LoVo (cell line): ENCODE measurements at regions not wholly inside any gene's neighbourhood (a gene's known extent, or its start where the extent isn't known, plus 50 kb on each side); places are given as distances from the start of the nearest gene placed in this dataset.

Source experiments
- DNase-seq: peaks from one replicate; pipeline ENCODE4 v3.0.0-alpha.2; 2016; ENCODE audit warnings: low spot score

DNA sequence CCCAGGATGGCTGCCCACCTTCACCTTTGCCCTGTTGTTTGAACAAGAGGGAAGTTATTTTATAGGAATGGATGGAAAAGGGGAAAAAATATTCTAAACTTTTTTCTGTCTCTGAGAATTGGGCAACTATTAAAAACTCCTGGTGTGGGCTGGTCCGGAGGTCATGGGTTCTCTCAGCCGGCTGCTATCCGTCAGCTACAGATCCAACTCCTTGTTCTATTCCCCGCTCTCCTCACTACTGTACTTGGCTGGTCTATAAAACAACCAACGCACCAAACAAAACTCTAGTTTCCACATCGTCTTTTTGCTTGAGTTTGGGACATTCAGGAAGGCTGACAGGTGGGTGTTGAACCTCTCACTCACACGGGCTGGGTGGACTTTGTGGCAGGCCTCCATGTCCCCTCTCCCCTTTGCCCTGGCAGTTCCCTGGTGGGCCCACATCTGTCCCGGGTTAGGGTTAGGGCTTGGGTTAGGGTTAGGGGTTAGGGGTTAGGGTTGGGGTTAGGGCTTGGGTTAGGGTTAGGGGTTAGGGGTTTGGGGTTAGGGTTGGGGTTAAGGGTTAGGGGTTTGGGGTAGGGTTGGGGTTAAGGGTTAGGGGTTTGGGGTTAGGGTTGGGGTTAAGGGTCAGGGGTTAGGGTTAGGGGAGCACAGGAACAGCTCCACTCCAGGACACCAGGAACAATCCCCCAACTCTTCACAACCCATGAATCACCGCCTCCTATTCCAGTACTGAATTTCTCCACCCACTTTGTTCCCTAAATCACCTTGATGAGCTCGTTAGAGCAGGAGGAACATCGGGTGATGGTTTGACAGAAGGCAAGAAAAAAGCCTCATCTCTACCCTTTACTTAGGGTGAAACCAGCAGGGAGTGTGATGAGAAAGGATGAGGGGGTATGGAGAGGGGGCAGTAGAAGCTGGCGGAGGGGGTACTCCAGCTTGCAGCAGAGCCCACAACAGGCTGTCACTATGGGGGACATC lies 302.1 kb upstream of the IRX4 start:
- DNase-seq, result no peak

DNA sequence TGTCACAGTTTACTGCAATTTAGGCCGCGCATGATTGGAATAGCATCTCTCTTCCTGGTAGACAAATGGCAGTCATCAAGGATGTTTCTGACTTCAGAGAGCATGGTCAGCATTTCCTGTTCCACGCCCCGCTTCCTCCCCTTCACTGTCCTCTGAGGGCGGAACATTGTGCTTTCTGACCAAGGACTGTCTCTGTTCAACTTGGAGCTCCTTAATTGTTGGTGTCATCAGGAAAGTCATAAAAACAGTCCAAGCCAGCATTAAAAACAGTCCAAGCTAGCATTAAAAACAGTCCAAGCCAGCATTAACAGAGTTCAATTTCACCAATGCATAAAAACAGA lies 301.3 kb upstream of the IRX4 start:
- DNase-seq, result no peak

DNA sequence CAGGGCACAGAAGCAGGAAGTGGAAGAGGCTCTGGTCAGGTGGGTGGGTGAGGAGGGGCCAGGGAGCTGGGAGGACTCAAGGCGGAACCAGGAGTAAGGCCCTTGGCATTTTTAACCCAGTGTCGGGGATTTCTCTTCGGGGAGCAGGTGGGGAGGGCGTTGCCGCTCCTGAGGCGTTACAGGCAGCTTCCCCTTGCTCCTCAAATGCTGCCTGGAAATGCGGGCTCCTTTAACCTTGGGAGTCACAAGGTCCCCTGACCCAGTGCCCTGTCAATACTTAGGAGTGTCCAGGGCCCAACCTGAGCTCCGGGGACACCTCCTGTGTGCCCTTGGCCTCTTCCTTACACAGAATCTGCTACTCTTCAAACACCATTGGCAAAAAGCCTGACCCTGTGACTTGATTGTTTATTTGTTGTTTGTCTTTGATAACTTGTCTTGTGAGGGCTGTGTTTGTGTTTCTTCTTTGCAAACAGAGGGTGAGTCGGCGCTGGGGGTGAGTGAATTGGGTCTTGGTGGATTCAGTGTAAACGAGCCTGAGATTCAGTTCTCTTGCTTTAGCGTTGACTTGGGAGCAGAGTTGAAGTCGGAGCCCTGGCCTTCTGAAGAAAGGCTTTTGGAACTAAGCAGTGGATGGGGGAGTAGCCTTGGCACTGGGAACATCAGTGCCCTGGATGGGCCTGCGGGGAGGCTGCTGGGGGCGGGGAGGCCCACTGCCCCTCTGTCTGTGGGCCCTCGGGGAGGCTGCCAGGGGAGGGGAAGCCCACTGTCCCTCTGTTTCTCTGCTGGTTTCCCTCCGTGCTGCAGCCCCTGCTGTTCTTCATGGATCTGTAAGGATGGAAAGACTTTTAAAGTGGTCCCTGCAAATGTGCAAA lies 300.7 kb upstream of the IRX4 start:
- DNase-seq, result no peak

DNA sequence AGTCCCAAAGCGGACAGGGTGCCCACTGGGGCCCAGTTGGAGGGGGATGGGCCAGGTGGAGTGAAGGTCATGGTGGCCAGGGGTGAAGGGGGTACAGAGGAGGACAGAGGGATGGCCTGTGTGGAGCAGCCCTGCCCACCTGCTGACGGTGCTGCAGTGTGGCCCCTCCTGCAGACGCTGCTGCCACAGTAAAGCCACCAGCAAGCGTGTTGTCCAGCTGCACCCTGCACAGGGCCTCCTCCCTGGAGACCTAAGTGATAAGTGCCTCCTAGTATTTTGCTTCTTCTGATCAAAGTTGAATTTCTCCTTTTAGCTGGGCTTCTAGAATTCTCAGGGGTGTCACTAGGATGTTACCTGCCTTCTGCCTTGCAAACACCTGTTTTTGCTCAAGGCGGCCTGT lies 299.3 kb upstream of the IRX4 start:
- no peak for DNase-seq

DNA sequence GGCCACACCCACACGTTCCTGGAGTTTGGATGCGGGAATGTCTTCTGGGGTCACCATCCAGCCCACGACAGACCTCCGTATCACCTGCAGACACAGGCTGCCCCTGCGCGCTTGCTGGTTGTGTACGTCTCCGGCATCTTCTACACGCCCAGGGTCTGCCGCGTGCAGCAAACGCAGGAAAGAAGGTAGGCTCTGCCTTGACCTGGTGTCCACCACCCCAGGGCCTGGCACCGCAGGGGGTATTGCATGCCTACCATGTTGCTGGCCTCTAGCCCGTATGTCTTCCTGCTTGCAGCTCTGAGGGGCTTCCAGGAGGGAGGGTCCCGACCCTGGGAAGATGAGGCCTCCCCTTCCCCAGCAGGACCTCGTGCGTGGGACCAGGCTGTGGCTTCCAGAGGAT lies 298.8 kb upstream of the IRX4 start:
- DNase-seq, result no peak

DNA sequence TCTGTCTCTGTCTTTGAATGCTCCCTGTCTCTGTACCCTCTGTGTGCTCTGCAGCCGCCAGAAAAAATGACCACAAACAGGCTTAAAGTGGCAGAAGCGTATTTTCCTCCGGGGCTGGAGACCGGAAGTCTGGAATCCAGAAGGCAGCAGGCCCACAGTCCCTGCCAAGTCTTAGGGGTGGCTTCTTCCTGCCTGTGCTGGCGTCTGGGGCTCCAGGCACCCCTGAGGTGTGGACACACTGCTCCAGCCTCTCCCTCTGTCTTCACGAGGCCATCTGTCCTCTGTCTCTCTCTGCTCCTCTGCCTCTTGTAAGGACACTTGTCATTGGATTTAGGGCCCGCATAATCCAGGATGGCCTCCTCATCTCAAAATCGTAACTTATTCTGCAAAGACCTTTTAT lies 298.4 kb upstream of the IRX4 start:
- DNase-seq, result no peak

DNA sequence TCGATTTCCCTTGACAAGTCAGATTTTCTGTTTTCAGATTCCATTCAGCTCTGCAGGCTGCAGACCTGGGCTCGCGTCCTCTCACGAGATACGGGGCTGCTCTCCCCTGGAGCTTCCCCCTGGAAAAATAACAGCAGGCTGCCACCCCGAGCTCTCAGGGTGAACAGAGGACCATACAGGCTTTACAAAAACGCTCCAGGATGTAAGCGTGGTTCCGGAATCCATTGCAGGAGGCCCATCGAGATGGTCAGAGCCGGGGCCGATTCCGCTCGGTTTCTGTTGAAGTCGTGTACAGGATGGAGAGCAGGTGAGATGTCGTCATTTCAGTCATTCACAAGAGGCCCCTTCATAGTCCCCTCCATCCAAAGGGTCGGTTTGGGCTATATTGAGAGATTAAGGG lies 297.7 kb upstream of the IRX4 start:
- DNase-seq, result no peak

DNA sequence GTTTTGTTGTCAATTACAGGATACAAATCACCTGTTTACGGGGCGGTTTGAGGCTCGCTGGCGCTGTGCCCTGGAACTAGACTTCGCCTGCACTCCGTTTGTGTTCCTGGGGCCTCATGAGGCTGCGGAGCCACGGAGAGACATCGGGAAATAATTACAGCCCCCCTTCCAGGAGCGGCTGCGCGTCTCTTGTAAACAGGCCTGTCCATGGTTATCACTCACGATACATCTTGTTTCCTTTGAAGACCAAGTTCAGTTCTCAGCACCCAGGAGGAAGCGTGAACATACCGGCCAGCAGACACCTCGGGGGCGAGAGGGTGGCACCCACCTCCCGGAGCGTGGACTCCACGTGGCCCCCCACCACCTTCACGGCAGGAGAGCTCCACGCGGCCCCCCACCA lies 297.1 kb upstream of the IRX4 start:
- no peak for DNase-seq

DNA sequence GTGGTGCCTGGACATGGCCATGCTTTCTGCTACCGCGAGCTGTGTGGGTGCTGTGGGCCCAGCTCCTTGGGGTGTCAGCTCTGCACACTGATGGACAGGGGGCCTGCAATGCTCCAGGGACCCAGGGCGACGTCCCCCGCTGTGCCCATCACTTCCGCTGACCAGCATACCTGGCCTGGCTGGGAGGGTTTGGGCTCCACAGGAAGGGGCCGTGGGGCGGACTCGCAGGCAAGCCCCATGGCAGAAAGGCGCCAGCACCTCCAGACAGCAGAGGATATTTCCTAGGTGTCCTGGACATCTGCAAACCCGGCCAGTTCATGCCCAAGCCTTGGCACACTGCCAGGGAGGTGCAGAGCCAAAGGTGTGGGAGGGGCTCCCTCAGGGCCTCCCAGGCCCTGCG lies 295.8 kb upstream of the IRX4 start:
- no peak for DNase-seq

DNA sequence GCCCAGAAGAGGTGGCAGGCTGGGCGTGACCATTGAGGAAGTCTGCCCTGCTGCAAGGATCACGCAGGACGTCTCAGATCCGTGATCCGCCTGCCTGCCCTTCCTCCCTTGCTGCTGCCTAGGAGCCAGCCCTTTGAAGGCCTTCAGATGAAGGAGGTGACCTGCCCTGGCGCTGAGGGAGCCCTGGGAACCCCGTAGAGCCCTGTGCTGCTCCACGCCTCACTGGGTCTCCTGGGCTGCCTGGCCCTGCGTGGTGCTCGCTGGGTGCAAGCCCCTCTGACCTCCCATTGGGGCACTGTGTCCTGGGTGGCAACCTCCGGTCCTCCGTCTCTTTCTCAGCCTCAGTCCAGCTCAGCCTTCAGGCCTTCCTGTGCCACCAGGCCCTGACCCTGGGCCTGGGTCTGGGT lies 295.3 kb upstream of the IRX4 start:
- DNase-seq, result no peak

DNA sequence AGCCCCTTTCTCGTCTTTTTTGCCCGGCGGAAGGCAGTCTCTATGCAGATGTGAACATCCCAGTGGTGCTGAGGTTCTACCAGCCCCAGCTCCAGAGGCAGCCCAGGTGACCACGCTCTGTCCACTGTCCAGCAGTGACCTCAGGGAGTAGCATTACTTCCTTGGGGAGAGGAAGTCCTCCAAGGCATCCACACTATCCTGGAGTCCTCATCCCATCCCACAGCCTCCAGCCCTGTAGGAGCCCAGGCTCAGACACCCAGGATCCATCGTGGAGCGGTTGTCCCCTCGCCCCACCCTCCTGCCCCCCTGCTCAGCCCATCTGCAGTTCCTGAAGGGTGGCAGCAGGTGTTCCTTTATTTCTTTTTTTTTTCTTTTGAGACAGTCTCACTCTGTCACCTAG lies 294.5 kb upstream of the IRX4 start:
- DNase-seq, result no peak

DNA sequence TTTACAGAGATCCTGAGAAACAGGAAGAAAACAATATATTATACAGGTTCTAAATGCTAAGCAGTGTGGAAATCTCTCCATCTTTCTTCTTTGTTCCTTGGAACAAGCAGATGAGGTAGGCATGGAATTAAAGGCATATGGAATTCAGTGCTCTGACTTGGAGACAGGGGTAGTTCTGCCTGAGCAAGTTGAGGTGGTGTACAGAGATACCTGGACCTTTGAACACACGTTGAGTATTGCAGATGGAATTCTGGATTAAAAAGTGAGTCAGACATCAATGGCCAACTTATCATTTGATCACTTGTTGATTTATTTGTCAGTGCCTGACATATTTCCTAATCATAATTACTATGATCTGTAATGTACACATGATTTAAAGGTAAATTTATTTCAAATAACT lies 293.9 kb upstream of the IRX4 start:
- DNase-seq, result no peak

DNA sequence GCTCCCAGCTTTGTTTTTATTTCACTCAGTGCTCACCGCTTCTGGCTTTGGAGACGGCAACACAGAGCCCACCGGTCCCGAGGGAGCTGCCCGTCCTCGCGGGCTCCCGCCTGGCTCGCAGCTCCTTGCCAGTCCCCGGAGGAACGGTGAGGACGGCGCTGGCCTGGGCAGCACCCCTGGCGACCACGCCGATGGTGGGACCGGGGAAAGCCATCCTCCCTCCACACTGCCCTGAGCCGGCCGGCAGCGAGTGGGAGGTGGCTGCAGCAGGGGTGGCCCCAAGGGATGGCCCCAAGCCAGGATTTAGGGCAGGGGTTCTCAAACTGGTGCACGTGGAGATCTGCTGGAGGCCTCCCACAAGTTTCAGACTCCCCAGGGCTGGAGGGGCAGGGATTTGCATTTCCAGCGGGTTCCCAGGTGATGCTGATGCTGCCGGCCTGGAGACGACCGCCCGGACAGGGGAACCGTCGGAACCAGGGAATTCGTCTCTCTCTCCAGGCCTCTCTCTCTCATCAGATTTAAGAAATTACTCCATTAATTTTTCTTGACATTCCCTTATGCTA lies 293.2 kb upstream of the IRX4 start:
- no peak for DNase-seq

DNA sequence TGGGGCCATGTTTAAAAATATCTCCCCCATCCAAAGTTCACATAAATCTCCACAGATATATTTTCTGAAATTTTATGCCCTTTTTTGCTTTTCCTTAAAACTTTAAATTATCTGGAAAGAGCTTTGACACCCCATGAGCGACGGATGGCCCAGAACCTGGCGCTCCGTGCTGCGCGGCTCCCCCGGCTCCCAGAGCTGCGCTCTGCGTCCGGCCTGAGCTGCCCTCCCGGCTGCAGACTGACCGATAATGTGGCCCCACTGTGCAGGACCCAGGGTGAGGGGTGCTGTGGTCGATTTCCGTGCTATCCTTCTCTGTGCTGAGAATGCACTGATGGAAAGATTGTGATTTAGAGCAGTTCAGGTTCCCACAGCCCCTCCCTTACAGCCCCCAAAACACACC lies 292.3 kb upstream of the IRX4 start:
- DNase-seq, result no peak

DNA sequence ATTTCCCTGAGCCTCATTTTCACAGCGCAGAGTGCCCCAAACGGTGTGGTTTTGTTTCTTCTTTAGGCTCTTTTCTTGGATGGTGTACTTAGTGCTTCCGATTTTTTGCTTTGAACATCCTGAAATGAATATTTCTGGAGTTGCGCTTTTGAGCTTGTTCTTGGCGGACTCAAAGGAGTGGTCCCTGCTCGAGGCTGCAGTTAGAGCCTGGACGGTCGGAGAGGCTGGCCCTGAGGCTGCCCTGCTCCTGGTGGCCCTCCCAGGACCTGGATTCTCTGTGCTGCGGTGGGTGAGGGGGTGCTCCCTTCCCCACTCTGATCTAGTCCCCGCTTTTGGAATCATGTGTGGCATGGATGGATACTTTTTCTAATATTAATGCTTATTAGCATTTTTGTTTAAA lies 291.8 kb upstream of the IRX4 start:
- no peak for DNase-seq

DNA sequence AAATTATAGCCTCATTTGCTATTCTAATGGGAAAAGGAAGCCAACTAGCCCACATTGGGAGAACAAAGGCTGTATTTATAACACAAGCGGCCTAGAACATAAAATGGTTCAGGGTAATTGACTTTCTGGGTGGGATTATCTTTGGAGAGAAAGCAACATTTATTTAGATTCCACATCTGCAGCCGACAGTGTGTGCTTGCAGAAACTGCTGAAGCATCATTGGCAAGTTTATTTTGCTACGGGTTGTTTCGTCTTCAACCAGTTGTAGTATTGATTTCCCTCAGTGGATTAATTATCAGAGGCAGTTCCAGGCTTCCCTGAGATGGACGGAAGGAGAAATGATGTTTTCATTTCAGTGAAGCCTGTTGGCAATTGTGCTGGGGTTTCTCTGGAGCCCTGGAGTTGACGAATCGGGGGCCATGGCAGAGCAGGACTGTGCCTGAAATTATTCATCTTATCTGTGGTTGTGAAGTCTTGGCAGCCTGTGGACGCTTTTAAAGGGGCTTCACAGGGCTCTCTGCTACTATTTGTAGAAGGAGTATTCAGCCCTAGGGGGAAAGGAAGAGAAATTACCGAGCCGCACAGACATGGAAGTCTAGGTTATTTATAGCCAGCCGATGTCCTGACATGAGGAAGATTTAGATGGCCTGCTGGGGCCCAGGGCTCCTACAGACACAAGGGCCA lies 290.6 kb upstream of the IRX4 start:
- DNase-seq, result no peak

DNA sequence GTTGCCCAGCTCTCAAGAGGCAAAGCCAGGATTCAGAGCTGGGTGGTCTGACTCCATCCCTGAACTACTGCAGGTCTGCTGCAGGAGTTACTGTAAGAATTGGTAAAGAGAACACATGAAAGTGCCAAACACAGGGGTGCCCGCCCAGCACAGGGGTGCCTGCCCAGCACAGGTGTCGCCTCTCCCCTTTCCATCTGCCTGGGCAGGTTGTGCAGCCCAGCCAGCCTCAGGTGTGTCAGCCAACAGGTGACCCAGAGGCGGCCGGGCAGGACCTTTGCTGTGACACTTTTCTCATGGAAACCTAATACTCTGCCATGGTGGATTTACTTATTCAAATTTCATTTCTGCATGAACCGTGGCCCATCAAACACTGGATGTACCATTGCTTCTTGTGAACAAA lies 289.7 kb upstream of the IRX4 start:
- DNase-seq, result no peak

DNA sequence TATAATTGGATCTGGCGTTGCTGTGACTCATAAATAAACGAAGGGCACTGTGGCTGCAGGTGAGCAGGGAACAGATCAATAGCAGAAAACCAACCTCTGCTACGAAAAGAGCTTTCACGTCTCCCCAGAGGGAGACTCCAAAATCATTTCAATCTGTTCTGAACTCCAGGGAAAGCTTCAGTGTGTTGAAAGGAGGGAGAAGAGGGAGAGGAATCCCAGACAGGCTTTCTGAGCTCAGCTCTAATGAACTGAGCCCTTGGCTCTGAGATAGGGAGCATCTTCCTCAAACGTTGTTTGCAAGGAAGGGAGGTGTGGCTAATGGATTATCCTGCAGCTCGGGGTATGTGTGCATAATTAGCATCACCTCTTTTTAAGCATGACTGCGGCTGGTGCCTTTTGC lies 288.0 kb upstream of the IRX4 start:
- no peak for DNase-seq

DNA sequence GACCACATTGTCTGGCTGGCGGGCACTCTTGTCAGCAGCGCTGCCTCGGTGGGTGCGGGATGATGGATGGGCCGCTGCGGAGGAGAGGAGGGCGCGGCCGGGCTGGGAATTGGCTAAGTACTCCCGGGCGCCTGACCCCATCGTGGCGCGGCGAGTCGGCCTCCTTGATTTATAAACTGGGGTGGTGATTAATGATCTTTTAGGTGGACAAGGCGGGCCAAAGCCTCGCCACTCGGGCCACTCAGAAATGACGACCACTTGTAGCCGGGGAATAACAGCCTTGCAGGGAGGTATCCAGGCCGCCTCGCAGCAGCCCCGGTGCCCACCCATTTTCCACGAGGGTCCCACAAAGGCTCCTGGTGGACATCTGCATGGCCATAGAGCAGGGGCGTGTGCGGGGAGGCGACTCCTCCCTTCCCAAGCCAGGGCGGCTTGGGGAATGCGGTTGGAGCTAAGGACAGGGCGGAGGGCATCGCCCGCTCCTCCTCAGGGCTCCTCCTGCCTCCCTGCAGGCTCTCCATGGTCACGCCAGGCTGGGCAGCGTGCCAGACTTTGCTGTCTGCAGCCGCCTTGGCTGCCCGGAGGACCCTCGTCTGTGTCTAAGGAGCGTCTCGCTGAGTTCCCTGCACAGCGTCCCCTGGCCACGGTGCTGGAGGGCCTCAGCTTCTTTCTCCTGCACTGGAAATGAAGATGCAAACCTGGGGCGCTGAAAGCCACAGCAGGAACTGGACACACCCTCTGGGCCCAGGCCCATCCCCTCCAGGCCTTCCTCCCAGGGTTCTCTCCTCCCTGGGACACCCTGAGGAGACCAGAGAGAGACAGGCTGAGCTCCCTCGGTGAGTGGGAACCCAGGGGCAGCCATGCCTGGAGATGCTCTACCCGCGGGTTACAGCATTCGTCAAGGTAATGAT lies 287.4 kb upstream of the IRX4 start:
- DNase-seq, result no peak

DNA sequence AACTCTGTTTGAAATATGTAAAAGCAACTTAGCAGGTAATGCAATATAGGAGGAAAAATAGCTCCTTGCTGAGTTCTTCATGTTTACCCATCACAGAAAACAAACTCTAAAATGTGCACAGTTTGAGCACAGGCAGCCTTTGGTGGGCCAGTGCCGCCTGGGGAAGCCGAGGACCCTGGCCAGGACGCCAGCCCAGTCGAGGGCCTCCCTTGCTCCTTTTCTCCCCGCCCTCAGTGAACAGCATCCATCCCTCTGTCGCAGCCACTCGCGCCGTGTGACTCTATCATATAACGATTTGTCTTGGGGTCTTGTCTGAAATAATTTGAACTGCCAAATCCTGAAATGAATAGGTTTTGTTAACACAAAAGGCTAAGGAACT lies 286.7 kb upstream of the IRX4 start:
- DNase-seq, result no peak
